Endodermal cell (in vitro differentiated cells): ENCODE measurements at regions not wholly inside any gene's neighbourhood (a gene's known extent, or its start where the extent isn't known, plus 50 kb on each side); places are given as distances from the start of the nearest gene placed in this dataset.

ENCODE experiments used
- DNase-seq: peaks from one replicate; pipeline ENCODE4 v3.0.0-alpha.2; 2017
- H3K27ac ChIP-seq: 2 replicates; pipeline ENCODE4 v1.5.1; 2013; ENCODE audit warnings: mild to moderate bottlenecking, low read depth, low read length, moderate library complexity
- H3K27me3 ChIP-seq: 2 replicates; pipeline ENCODE4 v1.6.1; 2013; ENCODE audit warnings: mild to moderate bottlenecking, low read length, moderate library complexity; ENCODE audit not compliant: insufficient read depth, control insufficient read depth, poor library complexity, severe bottlenecking
- H3K36me3 ChIP-seq: 2 replicates; pipeline ENCODE4 v1.7.0; 2013; ENCODE audit warnings: mild to moderate bottlenecking, low read length, moderate library complexity; ENCODE audit not compliant: control insufficient read depth, insufficient read depth
- H3K4me1 ChIP-seq: one replicate; pipeline ENCODE4 v1.7.0; 2013; ENCODE audit warnings: low read length; ENCODE audit not compliant: control insufficient read depth, insufficient read depth
- H3K4me3 ChIP-seq: 2 replicates; pipeline ENCODE4 v1.5.1; 2013; ENCODE audit warnings: mild to moderate bottlenecking, low read length, moderate library complexity
- H3K9ac ChIP-seq: 2 replicates; pipeline ENCODE4 v1.6.1; 2013; ENCODE audit warnings: mild to moderate bottlenecking, low read length, moderate library complexity; ENCODE audit not compliant: poor library complexity, severe bottlenecking; ENCODE audit errors: extremely low read depth
- H3K9me3 ChIP-seq: 2 replicates; pipeline ENCODE4 v1.6.1; 2013; ENCODE audit warnings: mild to moderate bottlenecking, low read length, moderate library complexity; ENCODE audit not compliant: control insufficient read depth
- H3K27ac Mint-ChIP-seq: 2 replicates; pipeline ENCODE4 v1.8.0; 2020; ENCODE audit warnings: mixed read lengths
- H3K27me3 Mint-ChIP-seq: 2 replicates; pipeline ENCODE4 v1.8.0; 2021; ENCODE audit warnings: mild to moderate bottlenecking, mixed read lengths; ENCODE audit not compliant: insufficient read depth
- H3K36me3 Mint-ChIP-seq: 2 replicates; pipeline ENCODE4 v1.8.0; 2020; ENCODE audit warnings: low read depth, mixed read lengths
- H3K4me1 Mint-ChIP-seq: 2 replicates; pipeline ENCODE4 v1.8.0; 2020; ENCODE audit warnings: mixed read lengths
- H3K4me3 Mint-ChIP-seq: 2 replicates; pipeline ENCODE4 v1.8.0; 2020; ENCODE audit warnings: mild to moderate bottlenecking, moderate library complexity, mixed read lengths
- H3K9me3 Mint-ChIP-seq: 2 replicates; pipeline ENCODE4 v1.8.0; 2020; ENCODE audit warnings: mild to moderate bottlenecking, mixed read lengths
- CTCF ChIP-seq: fragments of 200-600 bp; sonication (generic); conservative IDR thresholded peaks from 2 replicates; pipeline ENCODE4 v1.5.0; 2021; ENCODE audit warnings: antibody characterized with exemption, mild to moderate bottlenecking
- WGBS, 2 experiments: methylation state at CpG; one replicate each; pipeline versions ENCODE4 v1.1.5 to v1.1.7; 2013; ENCODE audit warnings: missing lambda C conversion rate in 2 of 2, mixed read lengths in 1 of 2; ENCODE audit not compliant: insufficient coverage in 1 of 2, insufficient read length in 1 of 2; 5-methylcytosine and 5-hydroxymethylcytosine counted together

GRCh38 chr12:87117526-87117925 lies 861.3 kb upstream of the MGAT4C start:
- Mint-ChIP-seq H3K27me3 (no peaks in the 10 kb centered on the region), H3K4me3 (no peak overlapping the region), H3K27ac (no peak overlapping the region), H3K4me1 (peaks cover 10% of the 10 kb centered on the region), H3K36me3 (no peaks in the 10 kb centered on the region), H3K9me3 (no peaks in the 10 kb centered on the region)
- Histone ChIP-seq H3K36me3 (no peaks in the 10 kb centered on the region), H3K27ac (no peak overlapping the region), H3K9ac (no peak overlapping the region), H3K9me3 (no peaks in the 10 kb centered on the region), H3K27me3 (no peaks in the 10 kb centered on the region), H3K4me1 (no peaks in the 10 kb centered on the region), H3K4me3 (no peak overlapping the region)
- WGBS, 2 experiments: 86% methylated on average over 1 of the region's 1 CpG; no CpG with 5 or more reads in 1 of the 2 experiments
- no peak for DNase-seq
- TF ChIP-seq CTCF: no peak

GRCh38 chr12:87116780-87117179 lies 860.6 kb upstream of the MGAT4C start:
- H3K36me3 Mint-ChIP-seq: no peaks in the 10 kb centered on the region

GRCh38 chr12:87112571-87113345 lies 856.6 kb upstream of the MGAT4C start:
- no peaks in the 10 kb centered on the region for H3K27me3 Mint-ChIP-seq
- H3K27me3 ChIP-seq: no peaks in the 10 kb centered on the region
- H3K4me3 Mint-ChIP-seq: no peak overlapping the region
- no peak overlapping the region for H3K27ac Mint-ChIP-seq
- no peaks in the 10 kb centered on the region for H3K4me1 ChIP-seq
- peaks cover 1% of the 10 kb centered on the region for H3K4me1 Mint-ChIP-seq
- DNase-seq: no peak
- H3K9me3 Mint-ChIP-seq: no peaks in the 10 kb centered on the region
- H3K36me3 Mint-ChIP-seq: no peaks in the 10 kb centered on the region
- no peak overlapping the region for H3K27ac ChIP-seq
- WGBS, 2 experiments: 70 to 99% methylated on average over 2 to 3 of the region's 3 CpGs
- no peaks in the 10 kb centered on the region for H3K36me3 ChIP-seq
- H3K4me3 ChIP-seq: no peak overlapping the region
- TF ChIP-seq CTCF: no peak
- H3K9me3 ChIP-seq: no peaks in the 10 kb centered on the region
- H3K9ac ChIP-seq: no peak overlapping the region

More at GRCh38 chr12:87116780-87117179, 860.6 kb upstream of the MGAT4C start:
- H3K9me3 ChIP-seq: no peaks in the 10 kb centered on the region
- Mint-ChIP-seq H3K4me3 (no peak overlapping the region), H3K27me3 (no peaks in the 10 kb centered on the region), H3K9me3 (no peaks in the 10 kb centered on the region), H3K27ac (no peak overlapping the region), H3K4me1 (peaks cover 4% of the 10 kb centered on the region)
- DNase-seq: no peak
- H3K27ac ChIP-seq: no peak overlapping the region
- no peaks in the 10 kb centered on the region for H3K27me3 ChIP-seq
- H3K9ac ChIP-seq: no peak overlapping the region
- no peak overlapping the region for H3K4me3 ChIP-seq
- no peak for TF ChIP-seq CTCF
- no peaks in the 10 kb centered on the region for H3K36me3 ChIP-seq
- 60 to 70% methylated on average over 1 to 5 of the region's 6 CpGs for WGBS, 2 experiments
- no peaks in the 10 kb centered on the region for H3K4me1 ChIP-seq
